Left ventricle myocardium inferior (tissue), 1 donor: ENCODE measurements at regions not wholly inside any gene's neighbourhood (a gene's known extent, or its start where the extent isn't known, plus 50 kb on each side); places are given as distances from the start of the nearest gene placed in this dataset.

ENCODE experiments used
- DNase-seq: peaks from one replicate; pipeline ENCODE4 v3.0.0-alpha.2; 2020
- H3K27ac ChIP-seq: fragments of 200-600 bp; replicated peaks from 2 replicates; pipeline ENCODE4 v1.8.0; 2021
- H3K27me3 ChIP-seq: fragments of 200-600 bp; 2 replicates; pipeline ENCODE4 v1.8.0; 2021; ENCODE audit warnings: low read depth
- H3K36me3 ChIP-seq: fragments of 200-600 bp; 2 replicates; pipeline ENCODE4 v1.8.0; 2021
- H3K4me1 ChIP-seq: fragments of 200-600 bp; 2 replicates; pipeline ENCODE4 v1.8.0; 2021
- H3K4me3 ChIP-seq: fragments of 200-600 bp; 2 replicates; pipeline ENCODE4 v1.8.0; 2021; ENCODE audit warnings: mild to moderate bottlenecking, moderate library complexity
- H3K9me3 ChIP-seq: fragments of 200-600 bp; replicated peaks from 2 replicates; pipeline ENCODE4 v1.8.0; 2021
- intact Hi-C: fragments of 100-400 bp; cut with micrococcal nuclease; formaldehyde crosslinking; loops from one replicate; pipeline ENCODE4 v1.11.0; 2022
- TF ChIP-seq, protein P1 (sequence below): fragments of 200-600 bp; IDR thresholded peaks from 2 replicates; pipeline ENCODE4 v1.8.0; 2021; ENCODE audit warnings: antibody characterized with exemption, mild to moderate bottlenecking, borderline replicate concordance
- donor health status: DM: no; HTN: yes; CAD: no; lungs with severe emphysema.

GRCh38 chr17:33942414-33942813 lies 312.7 kb upstream of the CCL2 start:
- TF ChIP-seq, protein P1, sequence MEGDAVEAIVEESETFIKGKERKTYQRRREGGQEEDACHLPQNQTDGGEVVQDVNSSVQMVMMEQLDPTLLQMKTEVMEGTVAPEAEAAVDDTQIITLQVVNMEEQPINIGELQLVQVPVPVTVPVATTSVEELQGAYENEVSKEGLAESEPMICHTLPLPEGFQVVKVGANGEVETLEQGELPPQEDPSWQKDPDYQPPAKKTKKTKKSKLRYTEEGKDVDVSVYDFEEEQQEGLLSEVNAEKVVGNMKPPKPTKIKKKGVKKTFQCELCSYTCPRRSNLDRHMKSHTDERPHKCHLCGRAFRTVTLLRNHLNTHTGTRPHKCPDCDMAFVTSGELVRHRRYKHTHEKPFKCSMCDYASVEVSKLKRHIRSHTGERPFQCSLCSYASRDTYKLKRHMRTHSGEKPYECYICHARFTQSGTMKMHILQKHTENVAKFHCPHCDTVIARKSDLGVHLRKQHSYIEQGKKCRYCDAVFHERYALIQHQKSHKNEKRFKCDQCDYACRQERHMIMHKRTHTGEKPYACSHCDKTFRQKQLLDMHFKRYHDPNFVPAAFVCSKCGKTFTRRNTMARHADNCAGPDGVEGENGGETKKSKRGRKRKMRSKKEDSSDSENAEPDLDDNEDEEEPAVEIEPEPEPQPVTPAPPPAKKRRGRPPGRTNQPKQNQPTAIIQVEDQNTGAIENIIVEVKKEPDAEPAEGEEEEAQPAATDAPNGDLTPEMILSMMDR: no peak
- Histone ChIP-seq H3K4me1 (peaks cover 31% of the 10 kb centered on the region), H3K9me3 (no peaks in the 10 kb centered on the region), H3K36me3 (no peaks in the 10 kb centered on the region), H3K27ac (no peak overlapping the region), H3K4me3 (no peak overlapping the region), H3K27me3 (no peaks in the 10 kb centered on the region)
- no peak for DNase-seq
- intact Hi-C loops: no loop called here

DNA sequence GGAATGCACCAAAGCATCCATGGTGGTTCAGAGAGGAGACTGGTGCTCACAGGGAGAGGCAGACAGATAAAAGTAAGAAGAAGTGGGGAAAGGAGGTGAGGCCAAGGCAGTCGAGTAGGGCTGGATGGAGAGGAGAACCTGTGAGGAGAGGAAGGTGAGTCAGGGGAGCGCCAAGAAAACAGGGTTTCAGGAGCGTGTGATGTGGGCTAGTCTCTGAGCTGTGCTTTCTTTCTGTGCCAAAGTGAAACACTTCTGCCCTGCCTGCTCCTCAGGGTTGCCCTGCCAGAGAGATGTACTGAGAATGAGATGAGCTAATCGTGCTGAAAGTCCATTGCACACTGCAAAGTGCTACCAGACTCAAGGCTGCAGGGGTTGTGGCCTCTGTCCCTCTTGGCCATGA lies 310.7 kb upstream of the CCL2 start:
- H3K27ac ChIP-seq: no peak overlapping the region
- intact Hi-C loops: no loop called here
- no peak for DNase-seq
- no peaks in the 10 kb centered on the region for H3K36me3 ChIP-seq
- no peaks in the 10 kb centered on the region for H3K9me3 ChIP-seq
- TF ChIP-seq, protein P1: no peak
- no peak overlapping the region for H3K4me3 ChIP-seq
- H3K4me1 ChIP-seq: peaks cover 29% of the 10 kb centered on the region
- no peaks in the 10 kb centered on the region for H3K27me3 ChIP-seq

DNA sequence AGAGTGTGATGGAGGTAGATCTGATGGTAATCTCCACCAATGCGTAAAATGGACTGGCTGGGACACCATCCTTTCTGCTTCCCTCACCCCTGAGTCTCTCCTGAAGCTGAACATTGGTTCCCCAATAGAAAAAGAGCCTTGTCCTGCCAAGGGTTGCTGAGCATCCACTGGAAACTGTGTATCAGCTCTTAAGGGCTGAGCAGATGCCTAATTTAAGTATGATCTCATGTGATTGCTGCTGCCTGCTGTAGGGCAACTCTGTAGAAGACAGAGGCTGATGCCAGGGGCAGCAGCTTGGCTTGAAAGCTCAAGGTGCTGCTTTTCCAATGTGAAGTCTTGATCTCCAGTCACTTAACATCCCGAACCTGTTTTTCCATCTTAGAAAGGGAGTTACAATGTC lies 310.3 kb upstream of the CCL2 start:
- intact Hi-C loops: no loop called here
- Histone ChIP-seq H3K36me3 (no peaks in the 10 kb centered on the region), H3K4me1 (peaks cover 27% of the 10 kb centered on the region), H3K27ac (no peak overlapping the region), H3K4me3 (no peak overlapping the region), H3K9me3 (no peaks in the 10 kb centered on the region), H3K27me3 (no peaks in the 10 kb centered on the region)
- DNase-seq: no peak
- TF ChIP-seq, protein P1: no peak

DNA sequence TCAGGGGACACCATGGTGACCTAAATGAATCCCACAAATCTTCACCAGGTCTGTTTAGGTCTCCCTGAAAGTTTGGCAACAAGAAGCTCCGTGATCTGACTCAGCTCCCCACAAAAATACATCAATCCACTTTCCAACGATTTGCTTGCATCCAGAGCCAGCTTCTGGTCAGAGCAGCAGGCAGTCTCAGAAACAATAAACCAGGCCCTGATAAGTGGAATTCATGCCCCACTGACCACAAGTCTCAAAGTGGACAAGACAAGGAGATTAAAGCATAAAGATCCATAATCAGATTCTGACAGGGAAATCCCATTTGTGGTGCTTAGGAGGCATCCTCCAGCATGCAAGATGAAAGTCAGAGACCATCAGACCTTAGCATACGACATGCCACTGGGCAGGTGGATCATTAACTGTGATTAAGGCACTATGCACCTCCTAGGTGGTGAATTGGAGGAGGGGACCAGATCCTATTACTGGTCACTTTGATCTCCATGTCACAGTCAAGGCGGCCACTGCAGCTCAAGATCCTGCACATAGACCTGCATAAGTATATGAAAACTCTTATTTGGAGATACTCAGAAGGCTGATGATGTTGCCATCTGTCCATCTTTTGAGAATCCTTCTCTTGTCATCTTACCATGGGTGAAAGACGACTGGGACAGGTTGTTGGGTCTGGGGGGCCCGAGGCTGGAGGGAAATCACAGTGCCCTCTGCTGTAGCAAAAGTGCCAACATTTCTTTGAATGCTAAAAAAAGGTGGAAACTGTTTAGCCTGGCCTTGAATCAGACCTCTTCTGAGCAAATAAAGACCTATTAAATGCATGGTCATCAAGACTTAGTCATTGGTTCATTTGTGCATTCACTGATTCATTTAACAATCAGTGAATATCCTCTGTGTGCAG lies 309.2 kb upstream of the CCL2 start:
- TF ChIP-seq, protein P1: no peak

DNA sequence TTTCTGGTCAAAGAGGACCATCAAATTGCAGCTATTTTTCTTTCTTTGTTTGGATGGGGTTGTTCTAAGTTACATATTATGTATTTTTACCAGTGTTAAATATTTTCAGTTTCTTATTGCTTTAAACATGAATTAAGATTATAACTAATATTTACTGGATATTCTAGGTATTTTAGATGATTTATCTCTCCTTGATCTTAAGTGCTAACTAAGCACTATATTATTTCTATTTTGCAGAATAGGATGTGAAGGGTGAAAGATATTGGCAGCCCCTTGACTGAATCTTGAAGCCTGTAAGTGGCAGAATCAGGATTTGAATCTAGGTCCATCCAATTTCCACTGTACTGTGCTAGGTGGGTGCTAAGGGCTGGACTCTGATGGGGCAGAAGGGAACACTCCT lies 307.3 kb upstream of the CCL2 start:
- Histone ChIP-seq H3K36me3 (no peaks in the 10 kb centered on the region), H3K27me3 (no peaks in the 10 kb centered on the region), H3K9me3 (no peaks in the 10 kb centered on the region), H3K4me1 (peaks cover under 1% of the 10 kb centered on the region), H3K27ac (no peak overlapping the region), H3K4me3 (no peak overlapping the region)
- TF ChIP-seq, protein P1: no peak
- no peak for DNase-seq
- intact Hi-C loops: no loop called here

More for the DNA sequence above, 309.2 kb upstream of the CCL2 start:
- H3K36me3 ChIP-seq: no peaks in the 10 kb centered on the region
- H3K9me3 ChIP-seq: no peaks in the 10 kb centered on the region
- H3K4me3 ChIP-seq: no peak overlapping the region
- DNase-seq: no peak
- H3K27me3 ChIP-seq: no peaks in the 10 kb centered on the region
- intact Hi-C loops: no loop called here
- peaks cover 19% of the 10 kb centered on the region for H3K4me1 ChIP-seq
- H3K27ac ChIP-seq: no peak overlapping the region
